GM12865 (cell line): ENCODE measurements at regions not wholly inside any gene's neighbourhood (a gene's known extent, or its start where the extent isn't known, plus 50 kb on each side); places are given as distances from the start of the nearest gene placed in this dataset.

Source experiments
- DNase-seq: peaks from one replicate; pipeline ENCODE4 v3.0.0; 2010; ENCODE audit warnings: low read depth
- H3K4me3 ChIP-seq: 2 replicates; pipeline ENCODE4 v1.5.1; 2011; ENCODE audit warnings: mild to moderate bottlenecking, low read depth, low read length, control low read depth
- TF ChIP-seq, protein P1 (sequence below): IDR thresholded peaks from 2 replicates; pipeline ENCODE4 v1.5.1; 2011; ENCODE audit warnings: low read length, control low read depth, low read depth, inconsistent platforms; ENCODE audit not compliant: insufficient read depth; ENCODE audit errors: missing control alignments

DNA sequence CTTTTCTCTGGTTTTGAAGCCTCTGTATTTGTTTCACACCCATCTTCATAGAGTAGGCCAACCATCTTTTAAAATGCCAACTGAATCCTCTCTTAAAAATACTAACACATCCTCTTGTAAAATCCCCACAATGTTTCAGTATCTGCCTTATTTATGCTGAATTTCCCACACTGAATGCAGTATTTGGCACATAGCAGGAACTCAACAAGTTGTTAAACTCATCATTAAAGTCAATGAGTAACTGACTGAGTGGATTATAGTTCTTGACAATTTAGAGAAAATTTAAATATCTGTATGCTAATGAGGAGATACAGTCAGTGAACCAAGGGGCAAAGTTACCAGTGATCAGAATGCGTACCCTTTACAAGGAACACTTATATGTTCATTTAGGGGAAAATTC, 505.5 kb upstream of the PCDH9 start:
- DNase-seq = no peak
- TF ChIP-seq, protein P1, sequence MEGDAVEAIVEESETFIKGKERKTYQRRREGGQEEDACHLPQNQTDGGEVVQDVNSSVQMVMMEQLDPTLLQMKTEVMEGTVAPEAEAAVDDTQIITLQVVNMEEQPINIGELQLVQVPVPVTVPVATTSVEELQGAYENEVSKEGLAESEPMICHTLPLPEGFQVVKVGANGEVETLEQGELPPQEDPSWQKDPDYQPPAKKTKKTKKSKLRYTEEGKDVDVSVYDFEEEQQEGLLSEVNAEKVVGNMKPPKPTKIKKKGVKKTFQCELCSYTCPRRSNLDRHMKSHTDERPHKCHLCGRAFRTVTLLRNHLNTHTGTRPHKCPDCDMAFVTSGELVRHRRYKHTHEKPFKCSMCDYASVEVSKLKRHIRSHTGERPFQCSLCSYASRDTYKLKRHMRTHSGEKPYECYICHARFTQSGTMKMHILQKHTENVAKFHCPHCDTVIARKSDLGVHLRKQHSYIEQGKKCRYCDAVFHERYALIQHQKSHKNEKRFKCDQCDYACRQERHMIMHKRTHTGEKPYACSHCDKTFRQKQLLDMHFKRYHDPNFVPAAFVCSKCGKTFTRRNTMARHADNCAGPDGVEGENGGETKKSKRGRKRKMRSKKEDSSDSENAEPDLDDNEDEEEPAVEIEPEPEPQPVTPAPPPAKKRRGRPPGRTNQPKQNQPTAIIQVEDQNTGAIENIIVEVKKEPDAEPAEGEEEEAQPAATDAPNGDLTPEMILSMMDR = no peak
- no peak overlapping the region for H3K4me3 ChIP-seq

DNA sequence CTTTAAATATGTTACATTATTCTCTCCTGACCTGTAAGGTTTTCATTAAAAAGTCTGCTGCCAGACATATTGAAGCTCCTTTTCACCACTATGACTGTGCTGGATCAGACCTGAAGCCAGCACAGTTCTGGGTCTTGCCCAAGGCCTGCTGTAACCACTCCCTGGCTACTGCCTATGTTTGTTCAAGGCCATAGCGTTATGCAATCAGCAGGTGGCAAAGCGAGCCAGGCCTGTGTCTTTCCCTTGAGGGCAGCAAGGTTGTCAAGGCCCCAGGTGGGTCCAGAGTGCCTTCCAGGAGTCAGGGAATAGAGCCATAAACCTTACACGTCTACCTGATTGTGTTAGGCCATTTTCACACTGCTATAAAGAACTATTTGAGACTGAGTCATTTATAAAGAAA, 496.8 kb upstream of the PCDH9 start:
- DNase-seq = no peak
- TF ChIP-seq, protein P1 = no peak
- no peak overlapping the region for H3K4me3 ChIP-seq

DNA sequence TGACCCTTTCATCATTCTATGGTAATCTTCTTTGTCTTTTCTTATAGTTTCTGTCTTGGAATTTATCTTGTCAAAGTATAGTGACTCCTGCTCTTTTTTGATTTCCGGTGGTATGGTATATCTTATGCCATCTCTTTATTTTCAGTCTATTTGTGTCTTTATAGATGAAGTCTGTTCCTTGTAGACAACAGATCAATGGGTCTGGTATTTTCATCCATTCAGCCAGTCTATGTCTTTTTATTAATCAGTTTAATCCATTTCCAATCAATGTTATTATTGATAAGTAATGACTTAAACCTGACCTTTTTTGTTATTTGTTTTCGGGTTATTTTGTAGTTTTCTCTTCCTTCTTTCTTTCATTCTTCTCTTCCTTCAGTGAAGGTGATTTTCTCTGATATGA, 495.9 kb upstream of the PCDH9 start:
- TF ChIP-seq, protein P1 = no peak
- H3K4me3 ChIP-seq = no peak overlapping the region
- no peak for DNase-seq

DNA sequence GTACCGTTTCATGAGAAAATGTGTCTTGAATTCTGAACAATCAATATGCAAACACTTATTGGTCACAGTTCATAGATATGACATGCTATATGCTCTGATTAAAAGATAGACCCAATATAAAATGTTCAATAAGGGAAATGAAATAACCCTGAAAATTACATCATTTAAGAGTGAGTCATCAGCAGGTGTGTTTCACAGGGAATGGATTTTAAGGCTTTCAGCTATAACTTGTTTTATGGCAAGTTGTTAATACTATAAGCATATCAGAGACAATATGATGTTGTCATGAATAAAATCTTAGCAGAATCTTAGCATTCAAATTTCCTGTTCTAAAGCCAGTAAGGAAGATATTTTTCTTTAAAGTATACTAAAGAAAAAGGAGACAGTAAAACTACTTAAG, 483.4 kb upstream of the PCDH9 start:
- no peak for DNase-seq
- TF ChIP-seq, protein P1 = no peak

DNA sequence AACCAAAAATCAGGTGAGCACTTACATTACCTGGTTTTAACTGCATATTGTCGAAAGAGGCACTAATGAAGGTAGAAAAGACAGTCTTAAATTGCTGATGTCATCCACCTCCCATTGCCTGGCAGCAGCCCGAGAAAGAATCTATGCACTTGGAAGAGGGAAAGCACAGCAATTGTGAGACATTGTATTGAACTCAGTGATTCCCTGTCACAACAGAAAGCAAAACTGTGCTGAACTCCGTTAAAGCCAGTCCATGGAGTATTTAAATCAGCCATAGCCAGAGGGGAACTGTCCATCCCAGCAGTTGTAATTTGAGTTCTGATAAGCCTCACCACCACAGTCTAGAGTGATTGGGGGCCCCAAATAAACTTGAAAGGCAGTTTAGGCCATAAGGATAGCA, 466.6 kb upstream of the PCDH9 start:
- no peak overlapping the region for H3K4me3 ChIP-seq
- DNase-seq = no peak
- TF ChIP-seq, protein P1 = no peak

More for the DNA sequence above, 483.4 kb upstream of the PCDH9 start:
- H3K4me3 ChIP-seq = no peak overlapping the region

DNA sequence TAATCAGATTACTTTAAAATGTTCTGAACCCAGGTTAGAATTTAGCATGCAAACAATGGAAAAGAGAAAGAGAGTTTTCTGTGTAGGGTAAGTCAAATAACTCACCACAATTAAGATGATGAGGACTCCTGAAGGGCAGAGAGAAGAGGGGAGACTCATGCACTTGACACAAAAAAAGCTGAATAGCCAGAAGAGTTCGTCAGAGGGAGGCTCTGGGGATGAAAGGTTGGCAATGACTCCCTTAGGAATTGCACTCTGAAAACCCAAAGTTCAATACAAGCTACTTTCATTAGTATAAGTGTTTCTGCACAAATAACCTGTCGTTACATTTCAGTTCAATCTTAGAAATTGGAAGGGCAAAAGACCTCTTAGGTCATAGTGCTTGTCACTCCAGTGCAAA, 434.4 kb upstream of the PCDH9 start:
- no peak overlapping the region for H3K4me3 ChIP-seq
- DNase-seq = no peak
- TF ChIP-seq, protein P1 = no peak

DNA sequence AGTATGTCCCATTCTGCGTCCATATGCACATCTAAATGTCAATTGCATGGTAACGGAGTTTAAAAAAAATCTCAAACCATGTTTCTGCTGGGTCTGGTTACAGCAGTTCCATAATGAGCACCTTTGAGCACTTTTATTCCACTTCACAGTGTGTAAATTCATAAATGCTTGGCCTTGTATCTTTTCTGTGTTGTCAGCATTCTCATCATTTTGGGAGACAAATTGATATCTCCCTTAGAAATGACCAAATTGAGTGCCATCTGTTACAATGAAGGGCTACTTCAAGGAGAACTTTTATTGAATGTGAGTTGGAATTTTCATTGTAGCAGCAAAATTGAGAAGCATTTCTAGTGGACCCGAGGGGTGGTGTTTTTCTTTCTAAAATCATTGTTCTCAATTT, 432.9 kb upstream of the PCDH9 start:
- TF ChIP-seq, protein P1 = no peak
- no peak overlapping the region for H3K4me3 ChIP-seq
- DNase-seq = no peak
